Chondrocyte (in vitro differentiated cells): ENCODE measurements at regions not wholly inside any gene's neighbourhood (a gene's known extent, or its start where the extent isn't known, plus 50 kb on each side); places are given as distances from the start of the nearest gene placed in this dataset.
"Not testable (repeated sequence)": the region's sequence is repeated elsewhere in the genome, so short reads cannot be mapped to it uniquely, and the experiment has no call there.

Source experiments
- DNase-seq: peaks from one replicate; pipeline ENCODE4 v3.0.0; 2021; ENCODE audit warnings: mixed read lengths, low spot score
- H3K27ac Mint-ChIP-seq: one replicate; pipeline ENCODE4 v1.8.0; 2021; ENCODE audit warnings: mild to moderate bottlenecking, moderate library complexity, mixed read lengths; ENCODE audit not compliant: unreplicated experiment
- H3K27me3 Mint-ChIP-seq: 2 replicates; pipeline ENCODE4 v1.8.0; 2021; ENCODE audit warnings: low read depth, mixed read lengths
- H3K36me3 Mint-ChIP-seq: 2 replicates; pipeline ENCODE4 v1.8.0; 2021; ENCODE audit warnings: low read depth, mixed read lengths
- H3K4me1 Mint-ChIP-seq: 2 replicates; pipeline ENCODE4 v1.8.0; 2021; ENCODE audit warnings: low read depth, mild to moderate bottlenecking, mixed read lengths
- H3K4me3 Mint-ChIP-seq: one replicate; pipeline ENCODE4 v1.8.0; 2021; ENCODE audit warnings: mild to moderate bottlenecking, moderate library complexity, mixed read lengths; ENCODE audit not compliant: unreplicated experiment
- H3K9me3 Mint-ChIP-seq: 2 replicates; pipeline ENCODE4 v1.8.0; 2021; ENCODE audit warnings: low read depth, mixed read lengths
- TF ChIP-seq, protein P1 (sequence below): fragments of 200-600 bp; sonication (generic); IDR thresholded peaks from 2 replicates; pipeline ENCODE4 v1.5.0; 2021; ENCODE audit warnings: antibody characterized with exemption, mild to moderate bottlenecking, moderate library complexity

DNA sequence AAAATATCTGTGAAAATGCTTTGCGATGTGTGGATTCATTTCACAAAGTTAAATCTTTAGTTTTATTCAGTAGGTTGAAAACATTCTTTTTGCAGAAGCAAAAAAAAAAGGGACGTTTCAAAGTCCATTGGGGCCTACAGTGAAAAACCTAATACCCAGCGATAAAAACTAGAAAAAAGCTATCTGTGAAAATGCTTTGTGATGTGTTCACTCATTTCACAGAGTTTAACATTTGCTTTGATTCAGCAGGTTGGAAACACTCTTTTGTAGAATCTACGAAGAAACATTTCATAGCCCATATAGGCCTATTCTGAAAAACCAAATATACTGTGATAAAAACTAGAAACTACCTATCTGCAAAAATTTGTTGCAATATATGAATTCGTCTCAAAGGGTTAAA, 113.6 kb upstream of the WSB1 start:
- peaks cover under 1% of the 10 kb centered on the region for H3K27me3 Mint-ChIP-seq
- DNase-seq, result no peak
- no peaks in the 10 kb centered on the region for H3K4me1 Mint-ChIP-seq
- H3K36me3 Mint-ChIP-seq, result peaks cover 2% of the 10 kb centered on the region
- peaks cover 9% of the 10 kb centered on the region for H3K9me3 Mint-ChIP-seq
- H3K27ac Mint-ChIP-seq, result no peak overlapping the region
- TF ChIP-seq, protein P1, sequence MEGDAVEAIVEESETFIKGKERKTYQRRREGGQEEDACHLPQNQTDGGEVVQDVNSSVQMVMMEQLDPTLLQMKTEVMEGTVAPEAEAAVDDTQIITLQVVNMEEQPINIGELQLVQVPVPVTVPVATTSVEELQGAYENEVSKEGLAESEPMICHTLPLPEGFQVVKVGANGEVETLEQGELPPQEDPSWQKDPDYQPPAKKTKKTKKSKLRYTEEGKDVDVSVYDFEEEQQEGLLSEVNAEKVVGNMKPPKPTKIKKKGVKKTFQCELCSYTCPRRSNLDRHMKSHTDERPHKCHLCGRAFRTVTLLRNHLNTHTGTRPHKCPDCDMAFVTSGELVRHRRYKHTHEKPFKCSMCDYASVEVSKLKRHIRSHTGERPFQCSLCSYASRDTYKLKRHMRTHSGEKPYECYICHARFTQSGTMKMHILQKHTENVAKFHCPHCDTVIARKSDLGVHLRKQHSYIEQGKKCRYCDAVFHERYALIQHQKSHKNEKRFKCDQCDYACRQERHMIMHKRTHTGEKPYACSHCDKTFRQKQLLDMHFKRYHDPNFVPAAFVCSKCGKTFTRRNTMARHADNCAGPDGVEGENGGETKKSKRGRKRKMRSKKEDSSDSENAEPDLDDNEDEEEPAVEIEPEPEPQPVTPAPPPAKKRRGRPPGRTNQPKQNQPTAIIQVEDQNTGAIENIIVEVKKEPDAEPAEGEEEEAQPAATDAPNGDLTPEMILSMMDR, result no peak
- H3K4me3 Mint-ChIP-seq, result no peak overlapping the region

DNA sequence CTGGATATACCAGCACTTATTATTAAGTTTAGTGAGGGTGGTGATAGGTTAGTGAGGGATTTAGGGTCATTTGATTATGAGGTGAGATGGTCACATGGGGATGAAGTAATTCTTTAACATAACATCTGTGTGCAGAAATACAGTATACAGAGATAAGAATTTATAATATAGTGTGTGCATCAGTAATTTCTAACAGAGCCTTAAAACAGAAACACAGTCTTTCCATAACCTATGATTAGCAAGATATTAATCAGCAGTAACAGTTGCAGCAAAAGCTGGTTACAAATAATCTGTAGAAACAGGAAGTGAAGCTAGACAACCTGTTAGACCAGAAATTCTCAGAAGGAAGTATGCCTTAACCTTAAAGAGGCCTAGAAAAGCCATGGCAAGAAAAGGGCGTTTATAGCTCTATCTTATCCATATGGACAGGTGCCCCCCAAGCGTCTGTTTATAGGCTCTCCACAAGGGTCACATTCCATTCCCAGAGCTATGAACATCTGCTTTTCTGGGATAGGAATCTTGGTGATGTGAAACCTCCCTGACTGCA, 112.5 kb upstream of the WSB1 start:
- not testable (repeated sequence) for H3K4me1 Mint-ChIP-seq, DNase-seq, H3K27ac Mint-ChIP-seq, H3K36me3 Mint-ChIP-seq, H3K4me3 Mint-ChIP-seq
- H3K27me3 Mint-ChIP-seq, result peaks cover 11% of the 10 kb centered on the region
- H3K9me3 Mint-ChIP-seq, result peaks cover 15% of the 10 kb centered on the region

DNA sequence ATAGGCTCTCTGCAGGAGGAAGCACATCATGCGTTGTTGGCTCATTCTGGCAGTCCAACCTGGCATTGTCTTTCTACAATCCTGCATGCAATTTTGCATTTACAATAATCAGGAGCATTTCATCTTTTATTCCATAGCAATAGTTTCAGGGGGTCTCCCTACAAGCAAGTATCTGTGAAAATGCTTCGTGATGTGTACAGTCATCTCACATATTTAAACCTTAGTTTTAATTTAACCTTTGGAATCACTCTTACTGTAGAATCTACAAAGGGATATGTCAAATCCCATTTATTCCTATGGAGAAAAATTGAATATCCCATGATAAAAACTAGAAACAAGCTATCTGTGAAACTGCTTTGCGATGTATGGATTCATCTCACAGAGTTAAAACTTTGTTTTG, 112.0 kb upstream of the WSB1 start:
- Mint-ChIP-seq H3K27me3 (peaks cover 12% of the 10 kb centered on the region), H3K36me3 (peaks cover 7% of the 10 kb centered on the region), H3K4me3 (no peak overlapping the region), H3K4me1 (no peaks in the 10 kb centered on the region), H3K9me3 (peaks cover 15% of the 10 kb centered on the region), H3K27ac (no peak overlapping the region)
- TF ChIP-seq, protein P1, result no peak
- no peak for DNase-seq

DNA sequence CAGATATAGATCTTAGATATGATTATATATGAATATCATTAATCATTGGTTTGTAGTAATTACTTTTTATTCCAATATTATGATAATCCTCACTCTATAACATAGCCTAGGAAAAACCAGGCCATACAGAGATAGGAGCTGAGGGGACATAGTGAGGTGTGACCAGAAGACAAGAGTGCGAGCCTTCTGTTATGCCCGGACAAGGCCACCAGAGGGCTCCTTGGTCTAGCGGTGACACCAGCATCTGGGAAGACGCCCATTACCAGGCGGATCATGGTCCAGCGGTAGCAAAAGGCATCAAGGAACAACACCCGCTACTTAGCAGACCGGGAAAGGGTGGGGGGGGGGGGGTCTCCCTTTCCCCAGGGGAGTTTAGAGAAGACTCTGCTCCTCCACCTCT, 96.4 kb upstream of the WSB1 start:
- H3K36me3 Mint-ChIP-seq, H3K27ac Mint-ChIP-seq, H3K9me3 Mint-ChIP-seq, H3K27me3 Mint-ChIP-seq, H3K4me3 Mint-ChIP-seq, DNase-seq, H3K4me1 Mint-ChIP-seq: not testable (repeated sequence)
- TF ChIP-seq, protein P1, result peak; percentile 75

DNA sequence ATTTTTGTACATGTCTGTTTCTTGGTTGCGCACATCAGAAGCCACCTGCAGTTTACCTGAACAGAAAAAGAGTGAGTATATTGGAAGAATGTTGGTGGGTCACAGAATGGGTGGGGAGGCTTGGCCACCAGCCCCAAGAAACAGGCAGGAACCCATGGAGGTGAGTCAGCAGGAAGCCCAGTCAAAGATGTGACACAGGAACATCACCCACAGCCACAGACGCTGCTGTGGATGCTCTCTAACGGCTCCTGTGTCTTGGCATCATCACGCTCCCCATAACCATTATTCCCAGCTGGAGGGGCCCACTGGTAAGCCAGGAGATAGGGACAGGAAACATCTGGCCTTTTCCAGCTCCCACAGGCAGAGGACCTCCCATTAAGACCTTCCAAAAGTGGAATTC, 94.0 kb upstream of the WSB1 start:
- H3K27me3 Mint-ChIP-seq, result no peaks in the 10 kb centered on the region
- no peaks in the 10 kb centered on the region for H3K36me3 Mint-ChIP-seq
- DNase-seq, result no peak
- H3K4me1 Mint-ChIP-seq, result no peaks in the 10 kb centered on the region
- H3K9me3 Mint-ChIP-seq, result no peaks in the 10 kb centered on the region
- H3K27ac Mint-ChIP-seq, result no peak overlapping the region
- no peak overlapping the region for H3K4me3 Mint-ChIP-seq
- TF ChIP-seq, protein P1, result no peak

DNA sequence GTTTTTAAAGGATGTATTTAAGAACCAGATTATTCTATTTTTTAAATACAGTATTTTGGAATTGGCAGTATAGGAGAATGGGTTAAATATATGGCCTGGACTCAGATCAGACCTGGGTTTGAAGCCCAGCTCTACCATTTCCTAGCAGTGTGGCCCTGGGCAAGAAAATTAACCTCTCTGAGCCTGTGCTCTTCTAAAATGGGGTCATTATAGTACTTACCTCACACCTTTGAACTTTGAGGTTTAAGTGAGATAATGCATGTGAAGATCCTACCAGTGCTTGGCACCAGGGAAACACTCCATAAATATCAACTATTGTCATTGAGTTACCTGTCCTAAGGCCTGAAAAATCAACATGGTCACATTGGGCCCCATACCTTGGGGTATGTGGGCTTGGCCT, 93.4 kb upstream of the WSB1 start:
- no peak overlapping the region for H3K4me3 Mint-ChIP-seq
- H3K9me3 Mint-ChIP-seq, result no peaks in the 10 kb centered on the region
- H3K27ac Mint-ChIP-seq, result no peak overlapping the region
- no peak for DNase-seq
- H3K36me3 Mint-ChIP-seq, result no peaks in the 10 kb centered on the region
- no peaks in the 10 kb centered on the region for H3K4me1 Mint-ChIP-seq
- TF ChIP-seq, protein P1, result no peak
- H3K27me3 Mint-ChIP-seq, result no peaks in the 10 kb centered on the region
